Islet of Langerhans (tissue), 1 donor: ENCODE measurements at regions not wholly inside any gene's neighbourhood (a gene's known extent, or its start where the extent isn't known, plus 50 kb on each side); places are given as distances from the start of the nearest gene placed in this dataset.
"Not testable (repeated sequence)": the region's sequence is repeated elsewhere in the genome, so short reads cannot be mapped to it uniquely, and the experiment has no call there.

Source experiments
- FAIRE-seq: peaks from one replicate; lab custom pipeline; 2011; peaks lifted over from hg19 to GRCh38; lab: Jason Lieb, UNC

DNA sequence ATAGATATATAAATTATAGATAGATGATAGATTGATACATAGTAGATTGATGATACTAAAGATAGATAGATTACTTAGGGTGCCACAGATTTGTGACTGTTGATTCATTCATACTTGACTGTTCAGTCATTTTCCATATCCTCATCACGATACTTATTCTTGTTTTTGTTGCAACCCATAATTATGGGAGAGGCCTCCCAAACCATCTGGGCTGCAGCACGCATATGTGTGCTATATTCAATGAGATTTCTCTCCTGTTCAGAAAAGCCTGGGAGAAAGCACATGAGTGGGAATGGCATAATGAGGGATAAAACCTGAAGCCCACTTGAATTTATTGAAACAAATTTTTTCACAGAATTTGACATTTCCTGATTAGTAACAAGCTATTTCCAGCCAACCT lies 346.4 kb upstream of the PRKX start:
- no peak for FAIRE-seq

DNA sequence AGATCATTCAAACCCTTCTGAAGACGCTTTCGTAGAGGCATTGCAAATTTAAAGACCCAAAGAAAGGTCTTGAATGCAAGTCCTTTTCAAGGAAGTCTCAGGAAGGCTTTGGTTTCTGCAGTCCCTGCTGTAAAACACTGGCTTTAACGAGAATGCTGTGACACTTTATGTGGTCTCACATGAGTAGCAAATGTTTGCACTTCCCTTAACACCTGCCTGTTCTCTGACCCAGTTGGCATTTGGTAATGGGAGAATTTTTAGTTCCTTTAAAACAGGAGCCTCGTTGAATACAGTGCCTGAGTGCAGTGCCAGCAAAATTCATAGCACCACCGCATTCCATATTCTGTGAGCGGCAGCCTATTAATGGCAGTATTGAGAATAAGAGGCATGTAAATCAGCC lies 330.5 kb upstream of the PRKX start:
- FAIRE-seq: no peak

DNA sequence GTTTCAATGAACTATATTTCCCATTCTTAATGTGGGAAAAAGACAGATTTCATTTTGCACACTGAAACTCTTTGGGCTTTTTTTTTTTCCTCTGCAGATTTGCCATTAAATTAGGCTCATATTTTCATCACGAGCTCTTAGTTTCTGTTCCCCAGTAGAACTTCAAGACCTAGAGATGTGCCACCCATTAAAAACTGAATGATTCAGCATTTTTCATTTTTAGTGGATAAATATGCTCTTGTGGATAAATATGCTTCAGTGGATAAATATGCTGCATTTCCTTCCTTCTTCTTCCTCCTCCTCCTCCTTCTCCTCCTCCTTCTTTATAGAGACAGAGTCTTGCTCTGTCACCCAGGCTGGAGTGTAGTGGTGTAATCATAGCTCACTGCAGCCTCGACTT lies 322.4 kb upstream of the PRKX start:
- no peak for FAIRE-seq

- FAIRE-seq: no peak
Measured at GRCh38 chrX:4028151-4028550, 314.7 kb upstream of the PRKX start.

DNA sequence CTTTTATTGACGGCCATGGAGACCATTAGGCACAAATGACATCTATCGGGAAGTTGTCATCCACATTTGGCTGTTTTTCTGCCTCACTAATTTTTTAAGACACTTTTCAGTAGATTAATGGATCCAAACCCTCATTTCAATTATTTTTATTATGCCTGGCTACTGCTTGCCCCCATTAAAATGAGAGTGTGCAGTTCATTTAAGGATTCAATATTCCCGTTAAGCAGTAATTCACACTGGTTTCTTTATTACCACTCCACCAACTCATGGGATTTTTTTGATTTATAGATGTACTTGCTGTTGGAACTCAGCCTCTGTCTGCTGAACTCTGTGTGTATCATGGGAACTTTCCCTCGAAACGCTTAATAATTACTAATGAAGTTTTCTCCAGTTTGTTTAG lies 291.8 kb upstream of the PRKX start:
- FAIRE-seq: no peak

DNA sequence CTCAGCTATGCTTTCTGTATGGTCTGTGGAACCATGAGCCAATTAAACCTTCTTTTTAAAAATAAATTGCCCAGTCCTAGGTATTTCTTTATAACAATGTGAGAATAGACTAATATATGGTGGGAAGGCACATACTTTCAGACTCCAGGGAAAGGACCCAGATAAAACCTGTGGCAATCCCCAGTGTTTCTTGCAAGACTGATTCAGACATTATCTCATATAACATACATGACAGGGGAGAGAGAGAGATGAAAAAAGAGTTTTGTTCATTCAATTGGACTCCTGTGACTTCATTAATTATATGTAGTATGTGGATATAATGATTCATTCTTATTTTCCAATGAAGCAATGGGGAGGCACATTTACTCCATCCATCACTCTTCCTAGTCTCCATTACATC lies 291.4 kb upstream of the PRKX start:
- FAIRE-seq: no peak

DNA sequence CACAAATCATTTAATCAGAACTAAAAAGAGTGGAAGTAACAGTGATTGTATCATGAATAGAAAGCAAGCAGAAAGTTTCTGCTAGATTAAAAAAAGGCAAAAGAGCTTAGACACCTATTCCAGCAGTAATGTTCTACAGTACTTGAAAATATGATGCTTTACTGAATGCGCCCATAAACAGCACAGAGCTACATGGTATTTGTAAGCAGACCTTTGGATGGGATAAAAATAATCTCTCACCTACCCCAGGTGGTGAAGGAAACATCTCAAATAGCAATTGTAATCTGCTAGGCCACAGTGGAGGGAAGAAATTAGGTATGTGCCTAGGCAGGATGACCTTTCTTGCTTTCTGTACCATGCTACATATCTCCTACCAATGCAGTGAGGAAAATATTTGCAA lies 280.9 kb upstream of the PRKX start:
- no peak for FAIRE-seq

DNA sequence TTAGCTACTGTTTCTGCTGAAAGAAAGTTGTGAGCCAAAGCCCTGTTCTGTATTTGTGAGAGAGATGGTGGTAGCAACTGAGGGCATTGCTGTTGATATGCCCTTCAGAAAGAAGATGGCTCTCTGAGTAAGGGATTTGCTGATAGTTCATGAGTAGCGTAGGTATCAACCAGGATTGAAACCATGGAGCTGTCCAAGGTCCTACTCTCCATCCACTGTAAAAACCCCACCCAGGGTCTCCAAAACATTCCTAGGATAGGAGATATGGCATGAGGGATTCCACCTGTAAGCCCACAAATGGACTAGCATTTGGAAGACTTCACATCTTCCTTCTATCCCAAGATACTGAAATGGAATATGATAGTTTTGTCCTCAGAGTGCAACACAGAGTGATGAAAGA lies 277.1 kb upstream of the PRKX start:
- no peak for FAIRE-seq

- not testable (repeated sequence) for FAIRE-seq
Measured at GRCh38 chrX:3972104-3972858, 258.8 kb upstream of the PRKX start.

DNA sequence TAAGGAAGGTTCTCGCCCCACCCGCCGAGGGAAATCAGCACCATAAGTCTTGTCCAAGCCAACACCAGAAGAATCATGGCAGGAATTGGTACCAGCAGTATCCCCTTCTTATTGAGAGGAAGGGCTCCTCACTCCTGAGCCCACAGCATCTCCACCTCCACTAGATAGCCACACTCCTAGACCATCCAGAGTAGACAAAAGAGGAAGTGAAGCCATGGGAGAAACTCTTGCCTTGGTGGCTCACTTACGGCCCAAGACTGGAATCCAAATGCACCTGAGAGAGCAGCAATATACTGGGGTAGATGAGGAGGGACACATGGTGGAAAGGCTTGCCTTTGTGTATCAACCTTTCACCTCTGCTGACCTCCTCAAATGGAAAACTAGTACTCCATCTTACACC lies 255.3 kb upstream of the PRKX start:
- FAIRE-seq: no peak

GRCh38 chrX:3963980-3964379 lies 250.5 kb upstream of the PRKX start:
- no peak for FAIRE-seq

- FAIRE-seq: peak; percentile 76
Measured at GRCh38 chrX:3962511-3963311, 249.3 kb upstream of the PRKX start.

DNA sequence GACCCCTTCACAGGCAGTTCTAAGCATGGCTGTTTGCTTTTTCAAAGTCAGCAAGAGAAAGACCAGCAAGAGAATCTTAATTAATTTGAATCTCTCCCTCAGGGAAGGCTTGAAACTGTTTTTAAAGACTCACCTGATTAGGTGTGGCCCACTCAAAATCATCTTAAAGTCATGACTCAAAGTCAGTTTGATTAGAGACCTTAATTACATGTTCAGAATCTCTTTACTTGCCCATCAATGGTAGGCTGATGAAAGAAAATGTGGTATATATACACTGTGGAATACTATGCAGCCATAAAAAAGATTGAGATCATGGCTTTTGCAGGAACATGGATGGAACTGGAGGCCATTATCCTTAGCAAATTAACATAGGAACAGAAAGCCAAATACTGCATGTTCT lies 247.5 kb upstream of the PRKX start:
- FAIRE-seq: no peak

GRCh38 chrX:3951859-3952258 lies 238.4 kb upstream of the PRKX start:
- no peak for FAIRE-seq

DNA sequence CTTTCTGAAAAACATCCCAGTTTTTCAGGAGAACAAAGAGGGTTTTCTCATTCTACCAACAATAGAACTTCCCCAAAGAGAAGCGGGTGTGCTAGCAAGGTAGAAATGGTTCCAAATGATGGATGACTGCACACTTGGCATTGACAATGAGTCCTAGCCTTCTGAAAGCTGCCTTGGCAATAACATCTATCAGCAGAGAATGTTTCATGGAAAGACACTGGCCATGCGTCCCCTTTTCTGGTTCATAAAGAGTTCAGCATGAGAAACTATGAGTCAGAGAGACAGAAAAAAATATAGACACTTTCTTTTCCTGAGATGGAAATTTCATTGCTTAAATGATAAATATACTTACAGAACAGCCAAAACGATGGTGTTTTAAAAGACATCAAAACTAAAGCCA lies 236.9 kb upstream of the PRKX start:
- no peak for FAIRE-seq

GRCh38 chrX:3943965-3944364 lies 230.5 kb upstream of the PRKX start:
- no peak for FAIRE-seq

- FAIRE-seq: peak; percentile 55
Measured at GRCh38 chrX:3940000-3940610, 226.7 kb upstream of the PRKX start.

- no peak for FAIRE-seq
Measured at GRCh38 chrX:3938587-3938986, 225.1 kb upstream of the PRKX start.

DNA sequence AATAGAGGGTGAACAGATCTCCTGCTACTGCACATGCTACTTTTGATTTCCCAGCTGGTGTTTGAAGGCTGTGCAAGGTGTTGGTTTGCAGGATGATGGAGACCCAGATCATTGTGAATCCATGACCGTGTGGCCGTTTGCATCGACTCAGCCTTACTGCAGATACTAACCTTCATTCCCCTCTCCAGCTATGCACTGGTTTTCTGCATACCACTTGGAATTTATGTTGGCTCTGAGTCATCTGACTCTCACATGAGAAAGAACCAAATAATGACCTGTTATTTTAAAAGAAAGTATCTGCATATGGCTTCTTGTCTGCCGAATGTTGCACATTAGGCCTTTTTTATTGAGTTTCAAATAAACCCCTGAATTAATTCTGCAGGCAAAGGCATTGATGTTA lies 221.7 kb upstream of the PRKX start:
- FAIRE-seq: not testable (repeated sequence)

DNA sequence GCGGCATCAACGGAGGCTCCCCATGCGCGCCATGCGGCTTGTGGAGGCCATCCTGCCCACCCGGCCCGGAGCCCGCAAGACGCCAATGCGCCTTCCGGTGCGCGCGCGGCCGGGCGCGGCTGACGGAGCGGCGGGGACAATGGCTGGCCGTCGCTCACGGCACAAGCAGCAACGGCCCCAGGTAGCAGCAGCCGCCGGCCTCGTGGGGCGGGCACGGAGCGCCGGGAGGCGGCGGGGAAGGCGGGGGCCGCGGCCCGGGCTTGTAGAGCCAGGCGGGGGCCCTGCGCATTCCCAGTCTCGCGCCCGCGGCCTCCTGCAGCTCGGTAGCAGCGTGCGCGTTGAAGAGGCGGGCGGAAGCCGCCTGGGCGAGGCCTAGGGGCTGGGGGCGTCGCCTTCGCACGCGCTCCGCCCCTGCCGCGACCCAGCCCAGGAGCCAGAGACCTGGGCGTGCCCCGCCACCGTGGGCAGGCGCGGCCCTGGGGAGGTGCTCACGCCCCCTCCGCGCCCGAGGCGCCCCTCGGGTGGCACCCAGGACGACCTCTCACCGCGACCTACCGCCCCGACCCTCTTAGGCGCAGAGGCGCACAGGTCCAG lies 207.1 kb upstream of the PRKX start:
- FAIRE-seq: not testable (repeated sequence)

- not testable (repeated sequence) for FAIRE-seq
Measured at GRCh38 chrX:3919668-3920423, 206.4 kb upstream of the PRKX start.

GRCh38 chrX:3914813-3915212 lies 201.4 kb upstream of the PRKX start:
- FAIRE-seq: not testable (repeated sequence)
